ENCODE measurements at regions not wholly inside any gene's neighbourhood (a gene's known extent, or its start where the extent isn't known, plus 50 kb on each side); places are given as distances from the start of the nearest gene placed in this dataset.

- DNase-seq (ENCODE audit: low spot score in 2 of 2) (no peak), ATAC-seq (no peak)
- H3K36me3 Mint-ChIP-seq: peaks cover 10 to 13% of the 10 kb centered on the region in 2 donors
- H3K27ac Mint-ChIP-seq: no peak overlapping the region
- peaks cover 10 to 22% of the 10 kb centered on the region in 2 donors for H3K9me3 Mint-ChIP-seq
Observed at GRCh38 chr11:44670794-44671193, 56.0 kb upstream of the TSPAN18 start.

DNA sequence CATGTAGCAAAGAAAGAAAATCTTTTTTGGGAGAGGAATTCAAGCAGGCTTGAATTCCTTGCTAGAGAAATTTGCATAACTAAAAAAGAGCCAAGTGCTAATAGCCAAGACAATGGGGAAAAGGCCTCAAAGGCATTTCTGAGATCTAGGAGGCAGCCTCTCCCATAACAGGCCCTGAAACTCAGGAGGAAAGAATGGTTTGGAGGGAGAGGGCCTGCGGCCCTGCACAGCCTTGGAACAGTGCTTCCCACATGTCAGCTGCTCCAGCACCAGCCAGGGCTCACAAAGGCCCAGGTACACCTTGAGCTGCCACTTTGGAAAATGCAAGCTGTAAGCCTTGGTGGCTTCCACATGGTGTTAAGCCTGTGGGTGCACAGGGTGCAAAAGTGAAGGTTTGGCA is 55.5 kb upstream of the TSPAN18 start:
- ATAC-seq: no peak
- Mint-ChIP-seq H3K27ac (no peak overlapping the region), H3K36me3 (peaks cover 10 to 13% of the 10 kb centered on the region in 2 donors), H3K9me3 (peaks cover 10 to 22% of the 10 kb centered on the region in 2 donors)
- no peak for DNase-seq (ENCODE audit: low spot score in 2 of 2)

DNA sequence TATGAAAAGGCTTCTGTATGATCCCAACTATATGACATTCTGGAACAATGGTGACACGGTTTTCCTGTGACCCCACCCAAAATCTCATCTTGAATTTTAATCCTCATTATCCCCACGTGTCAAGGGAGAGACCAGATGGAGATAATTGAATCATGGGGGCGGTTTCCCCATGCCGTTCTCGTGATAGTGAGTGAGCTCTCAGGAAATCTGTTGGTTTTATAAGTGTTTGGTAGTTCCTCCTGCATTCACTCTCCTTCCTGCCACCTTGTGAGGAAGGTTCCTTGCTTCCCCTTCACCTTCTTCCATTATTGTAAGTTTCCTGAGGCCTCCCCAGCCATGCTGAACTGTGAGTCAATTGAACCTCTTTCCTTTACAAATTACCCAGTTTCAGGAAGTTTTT is 53.1 kb upstream of the TSPAN18 start:
- Mint-ChIP-seq H3K36me3 (peaks cover 10 to 13% of the 10 kb centered on the region in 2 donors), H3K9me3 (peaks cover 10 to 22% of the 10 kb centered on the region in 2 donors), H3K27ac (no peak overlapping the region)
- ATAC-seq (no peak), DNase-seq (ENCODE audit: low spot score in 2 of 2) (no peak)

- Mint-ChIP-seq H3K36me3 (peaks cover 10 to 13% of the 10 kb centered on the region in 2 donors), H3K9me3 (peaks cover 10 to 22% of the 10 kb centered on the region in 2 donors), H3K27ac (no peak overlapping the region)
- ATAC-seq (peak; percentile 26 to 52), DNase-seq (ENCODE audit: low spot score in 2 of 2) (no peak)
Observed at GRCh38 chr11:44674809-44675208, 52.0 kb upstream of the TSPAN18 start.

- Mint-ChIP-seq H3K9me3 (peaks cover 6 to 18% of the 10 kb centered on the region in 2 donors), H3K27ac (no peak overlapping the region), H3K36me3 (peaks cover 8 to 10% of the 10 kb centered on the region in 2 donors)
- DNase-seq (ENCODE audit: low spot score in 2 of 2) (no peak), ATAC-seq (no peak)
Observed at GRCh38 chr11:44675906-44676305, 50.9 kb upstream of the TSPAN18 start.
